ENCODE measurements at regions not wholly inside any gene's neighbourhood (a gene's known extent, or its start where the extent isn't known, plus 50 kb on each side); places are given as distances from the start of the nearest gene placed in this dataset.

DNA sequence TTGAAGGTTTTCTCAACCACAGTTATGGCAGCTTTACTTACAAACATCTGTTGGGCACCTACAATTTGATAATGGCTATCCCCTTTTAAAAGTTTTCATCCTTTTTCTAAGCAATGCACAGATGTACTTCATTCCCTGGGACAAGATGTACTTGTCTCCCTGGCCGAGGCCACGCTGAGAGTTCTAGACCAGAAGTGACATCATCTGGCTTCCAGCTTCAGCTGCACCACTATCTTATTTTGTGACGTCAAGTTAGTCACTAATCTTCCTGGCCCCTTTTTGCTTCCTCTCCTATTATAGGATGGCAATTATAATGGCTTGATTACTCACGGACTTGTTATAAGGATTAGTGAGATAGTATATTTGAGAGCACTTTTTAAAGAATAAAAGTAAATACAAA lies 386.4 kb downstream of the BCL11A start:
- no peak for ATAC-seq
- TF ChIP-seq ZC3H10 (CRISPR knock-in tag; IDR thresholded peaks at IDR 0.05) (no peak), ESRRG (CRISPR knock-in tag; IDR thresholded peaks at IDR 0.05) (no peak), TOX (CRISPR knock-in tag; IDR thresholded peaks at IDR 0.05; ENCODE audit: borderline replicate concordance) (no peak), ZNF70 (CRISPR knock-in tag; IDR thresholded peaks at IDR 0.05) (no peak), BACH2 (CRISPR knock-in tag; IDR thresholded peaks at IDR 0.05; ENCODE audit: borderline replicate concordance) (no peak), GLIS3 (CRISPR knock-in tag; IDR thresholded peaks at IDR 0.05) (no peak), ZNF8 (CRISPR knock-in tag; IDR thresholded peaks at IDR 0.05) (no peak), ZNF565 (CRISPR knock-in tag; conservative IDR thresholded peaks at IDR 0.05; ENCODE audit: low read depth) (no peak), TCF4 (CRISPR knock-in tag; IDR thresholded peaks at IDR 0.05; ENCODE audit: borderline replicate concordance) (no peak), OSR1 (CRISPR knock-in tag; IDR thresholded peaks at IDR 0.05) (no peak), ZFP3 (CRISPR knock-in tag; IDR thresholded peaks at IDR 0.05) (no peak), ISL1 (CRISPR knock-in tag; IDR thresholded peaks at IDR 0.05) (no peak), PPARA (CRISPR knock-in tag; IDR thresholded peaks at IDR 0.05; ENCODE audit: borderline replicate concordance) (no peak), SNAI2 (CRISPR knock-in tag; IDR thresholded peaks at IDR 0.05) (no peak), CSDC2 (CRISPR knock-in tag; IDR thresholded peaks at IDR 0.05) (no peak)
- TF ChIP-seq, protein P1, sequence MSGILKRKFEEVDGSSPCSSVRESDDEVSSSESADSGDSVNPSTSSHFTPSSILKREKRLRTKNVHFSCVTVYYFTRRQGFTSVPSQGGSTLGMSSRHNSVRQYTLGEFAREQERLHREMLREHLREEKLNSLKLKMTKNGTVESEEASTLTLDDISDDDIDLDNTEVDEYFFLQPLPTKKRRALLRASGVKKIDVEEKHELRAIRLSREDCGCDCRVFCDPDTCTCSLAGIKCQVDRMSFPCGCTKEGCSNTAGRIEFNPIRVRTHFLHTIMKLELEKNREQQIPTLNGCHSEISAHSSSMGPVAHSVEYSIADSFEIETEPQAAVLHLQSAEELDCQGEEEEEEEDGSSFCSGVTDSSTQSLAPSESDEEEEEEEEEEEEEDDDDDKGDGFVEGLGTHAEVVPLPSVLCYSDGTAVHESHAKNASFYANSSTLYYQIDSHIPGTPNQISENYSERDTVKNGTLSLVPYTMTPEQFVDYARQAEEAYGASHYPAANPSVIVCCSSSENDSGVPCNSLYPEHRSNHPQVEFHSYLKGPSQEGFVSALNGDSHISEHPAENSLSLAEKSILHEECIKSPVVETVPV (CRISPR knock-in tag; IDR thresholded peaks at IDR 0.05) = no peak
- TF ChIP-seq, protein P2, sequence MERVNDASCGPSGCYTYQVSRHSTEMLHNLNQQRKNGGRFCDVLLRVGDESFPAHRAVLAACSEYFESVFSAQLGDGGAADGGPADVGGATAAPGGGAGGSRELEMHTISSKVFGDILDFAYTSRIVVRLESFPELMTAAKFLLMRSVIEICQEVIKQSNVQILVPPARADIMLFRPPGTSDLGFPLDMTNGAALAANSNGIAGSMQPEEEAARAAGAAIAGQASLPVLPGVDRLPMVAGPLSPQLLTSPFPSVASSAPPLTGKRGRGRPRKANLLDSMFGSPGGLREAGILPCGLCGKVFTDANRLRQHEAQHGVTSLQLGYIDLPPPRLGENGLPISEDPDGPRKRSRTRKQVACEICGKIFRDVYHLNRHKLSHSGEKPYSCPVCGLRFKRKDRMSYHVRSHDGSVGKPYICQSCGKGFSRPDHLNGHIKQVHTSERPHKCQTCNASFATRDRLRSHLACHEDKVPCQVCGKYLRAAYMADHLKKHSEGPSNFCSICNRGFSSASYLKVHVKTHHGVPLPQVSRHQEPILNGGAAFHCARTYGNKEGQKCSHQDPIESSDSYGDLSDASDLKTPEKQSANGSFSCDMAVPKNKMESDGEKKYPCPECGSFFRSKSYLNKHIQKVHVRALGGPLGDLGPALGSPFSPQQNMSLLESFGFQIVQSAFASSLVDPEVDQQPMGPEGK (CRISPR knock-in tag; IDR thresholded peaks at IDR 0.05; ENCODE audit: borderline replicate concordance) = no peak
- TF ChIP-seq, protein P3, sequence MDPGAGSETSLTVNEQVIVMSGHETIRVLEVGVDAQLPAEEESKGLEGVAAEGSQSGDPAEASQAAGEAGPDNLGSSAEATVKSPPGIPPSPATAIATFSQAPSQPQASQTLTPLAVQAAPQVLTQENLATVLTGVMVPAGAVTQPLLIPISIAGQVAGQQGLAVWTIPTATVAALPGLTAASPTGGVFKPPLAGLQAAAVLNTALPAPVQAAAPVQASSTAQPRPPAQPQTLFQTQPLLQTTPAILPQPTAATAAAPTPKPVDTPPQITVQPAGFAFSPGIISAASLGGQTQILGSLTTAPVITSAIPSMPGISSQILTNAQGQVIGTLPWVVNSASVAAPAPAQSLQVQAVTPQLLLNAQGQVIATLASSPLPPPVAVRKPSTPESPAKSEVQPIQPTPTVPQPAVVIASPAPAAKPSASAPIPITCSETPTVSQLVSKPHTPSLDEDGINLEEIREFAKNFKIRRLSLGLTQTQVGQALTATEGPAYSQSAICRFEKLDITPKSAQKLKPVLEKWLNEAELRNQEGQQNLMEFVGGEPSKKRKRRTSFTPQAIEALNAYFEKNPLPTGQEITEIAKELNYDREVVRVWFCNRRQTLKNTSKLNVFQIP (CRISPR knock-in tag; IDR thresholded peaks at IDR 0.05; ENCODE audit: borderline replicate concordance, low read depth) = no peak
- TF ChIP-seq, protein P4, sequence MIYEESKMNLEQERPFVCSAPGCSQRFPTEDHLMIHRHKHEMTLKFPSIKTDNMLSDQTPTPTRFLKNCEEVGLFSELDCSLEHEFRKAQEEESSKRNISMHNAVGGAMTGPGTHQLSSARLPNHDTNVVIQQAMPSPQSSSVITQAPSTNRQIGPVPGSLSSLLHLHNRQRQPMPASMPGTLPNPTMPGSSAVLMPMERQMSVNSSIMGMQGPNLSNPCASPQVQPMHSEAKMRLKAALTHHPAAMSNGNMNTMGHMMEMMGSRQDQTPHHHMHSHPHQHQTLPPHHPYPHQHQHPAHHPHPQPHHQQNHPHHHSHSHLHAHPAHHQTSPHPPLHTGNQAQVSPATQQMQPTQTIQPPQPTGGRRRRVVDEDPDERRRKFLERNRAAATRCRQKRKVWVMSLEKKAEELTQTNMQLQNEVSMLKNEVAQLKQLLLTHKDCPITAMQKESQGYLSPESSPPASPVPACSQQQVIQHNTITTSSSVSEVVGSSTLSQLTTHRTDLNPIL (CRISPR knock-in tag; IDR thresholded peaks at IDR 0.05; ENCODE audit: low read depth) = no peak

DNA sequence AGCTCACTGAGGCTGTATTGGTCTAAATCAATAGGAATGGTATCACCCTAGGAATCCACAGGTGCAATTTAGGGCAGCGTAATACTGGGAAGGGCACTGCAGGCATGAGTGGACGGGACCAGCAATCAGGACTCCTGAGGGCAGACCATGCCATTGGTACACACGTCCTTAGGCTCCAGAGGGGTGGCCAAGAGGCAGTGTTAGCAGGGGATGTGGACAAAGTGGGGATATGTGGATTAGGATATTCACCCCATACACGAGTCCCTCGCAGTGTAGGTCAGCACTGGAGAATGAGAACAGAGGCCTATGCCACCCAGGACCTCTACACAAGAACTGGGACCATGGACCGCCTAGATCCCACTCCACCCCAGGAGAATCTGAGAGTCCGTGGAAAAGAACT lies 389.8 kb downstream of the BCL11A start:
- TF ChIP-seq ISL1 (CRISPR knock-in tag; IDR thresholded peaks at IDR 0.05) = no peak
- no peak for TF ChIP-seq CSDC2 (CRISPR knock-in tag; IDR thresholded peaks at IDR 0.05)
- TF ChIP-seq ZC3H10 (CRISPR knock-in tag; IDR thresholded peaks at IDR 0.05) = no peak
- TF ChIP-seq, protein P3 (CRISPR knock-in tag; IDR thresholded peaks at IDR 0.05; ENCODE audit: borderline replicate concordance, low read depth) = no peak
- TF ChIP-seq, protein P2 (CRISPR knock-in tag; IDR thresholded peaks at IDR 0.05; ENCODE audit: borderline replicate concordance) = no peak
- no peak for TF ChIP-seq TCF4 (CRISPR knock-in tag; IDR thresholded peaks at IDR 0.05; ENCODE audit: borderline replicate concordance)
- TF ChIP-seq ZNF8 (CRISPR knock-in tag; IDR thresholded peaks at IDR 0.05) = no peak
- TF ChIP-seq ZNF565 (CRISPR knock-in tag; conservative IDR thresholded peaks at IDR 0.05; ENCODE audit: low read depth) = no peak
- TF ChIP-seq, protein P1 (CRISPR knock-in tag; IDR thresholded peaks at IDR 0.05) = no peak
- TF ChIP-seq ZFP30 (CRISPR knock-in tag; IDR thresholded peaks at IDR 0.05) = no peak
- TF ChIP-seq ESRRG (CRISPR knock-in tag; IDR thresholded peaks at IDR 0.05) = no peak
- TF ChIP-seq GLIS3 (CRISPR knock-in tag; IDR thresholded peaks at IDR 0.05) = no peak
- TF ChIP-seq PPARA (CRISPR knock-in tag; IDR thresholded peaks at IDR 0.05; ENCODE audit: borderline replicate concordance) = no peak
- TF ChIP-seq ZFP3 (CRISPR knock-in tag; IDR thresholded peaks at IDR 0.05) = no peak
- TF ChIP-seq RARB (CRISPR knock-in tag; IDR thresholded peaks at IDR 0.05) = no peak
- no peak for TF ChIP-seq SNAI2 (CRISPR knock-in tag; IDR thresholded peaks at IDR 0.05)
- no peak for ATAC-seq
